ENCODE measurements at regions not wholly inside any gene's neighbourhood (a gene's known extent, or its start where the extent isn't known, plus 50 kb on each side); places are given as distances from the start of the nearest gene placed in this dataset.
"Not testable (repeated sequence)": the region's sequence is repeated elsewhere in the genome, so short reads cannot be mapped to it uniquely, and the experiment has no call there.

- DNase-seq (ENCODE audit: low read depth, low spot score): no peak
Observed at GRCh38 chr12:90611891-90612290, 343.1 kb downstream of the CCER1 start.

DNA sequence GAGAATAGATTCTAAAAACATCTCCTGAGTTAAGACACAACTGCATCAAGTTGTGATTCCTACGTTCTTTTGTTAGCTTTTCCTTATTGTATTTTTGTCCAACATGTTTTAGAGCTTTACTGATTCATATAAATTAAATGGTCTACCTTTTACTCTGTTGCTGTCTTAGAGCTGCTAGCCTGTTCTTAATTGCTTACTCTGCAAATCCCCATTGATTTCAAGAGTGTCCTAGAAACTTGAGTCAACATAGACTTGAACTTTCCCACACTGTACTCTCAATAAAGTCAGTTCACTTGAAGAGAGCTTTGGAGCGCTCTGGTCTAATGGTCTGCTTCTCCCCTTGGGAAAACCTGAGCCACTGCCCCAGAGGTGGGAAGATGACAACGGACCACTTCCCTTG, 343.9 kb downstream of the CCER1 start:
- DNase-seq (ENCODE audit: low read depth, low spot score): no peak

DNA sequence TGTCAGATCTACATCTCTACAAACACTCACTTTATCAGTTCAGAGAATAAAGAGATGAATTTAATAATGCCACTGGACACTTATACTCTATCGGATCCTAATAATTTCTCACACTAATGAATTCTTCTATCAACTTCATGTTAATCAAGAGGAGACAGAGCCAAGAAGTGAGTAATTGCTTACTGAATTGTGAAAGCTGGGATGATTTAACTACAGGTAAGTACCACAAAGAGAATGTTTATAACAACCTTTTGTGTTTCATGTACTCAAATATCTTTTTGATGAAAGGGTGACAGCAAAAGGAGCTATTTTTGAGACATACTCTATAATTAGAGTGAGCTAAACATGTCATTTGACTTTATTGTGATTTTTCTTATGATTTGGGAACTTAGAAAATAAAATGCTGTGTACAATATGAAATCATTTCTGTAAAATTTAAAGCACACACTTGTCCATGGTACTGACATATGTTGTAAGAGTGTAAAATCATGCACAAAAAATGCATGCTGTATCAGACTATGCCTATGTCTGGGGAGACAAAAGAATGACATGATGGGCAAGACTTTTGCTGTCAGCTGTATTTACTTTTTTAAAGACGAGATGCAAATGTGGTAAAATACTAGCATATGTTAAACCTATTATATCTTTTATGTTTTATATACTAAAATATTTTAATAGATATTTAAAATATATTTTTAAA, 361.2 kb downstream of the CCER1 start:
- no peak for DNase-seq (ENCODE audit: low read depth, low spot score)

- no peak for DNase-seq (ENCODE audit: low read depth, low spot score)
Observed at GRCh38 chr12:90589956-90590355, 365.0 kb downstream of the CCER1 start.

DNA sequence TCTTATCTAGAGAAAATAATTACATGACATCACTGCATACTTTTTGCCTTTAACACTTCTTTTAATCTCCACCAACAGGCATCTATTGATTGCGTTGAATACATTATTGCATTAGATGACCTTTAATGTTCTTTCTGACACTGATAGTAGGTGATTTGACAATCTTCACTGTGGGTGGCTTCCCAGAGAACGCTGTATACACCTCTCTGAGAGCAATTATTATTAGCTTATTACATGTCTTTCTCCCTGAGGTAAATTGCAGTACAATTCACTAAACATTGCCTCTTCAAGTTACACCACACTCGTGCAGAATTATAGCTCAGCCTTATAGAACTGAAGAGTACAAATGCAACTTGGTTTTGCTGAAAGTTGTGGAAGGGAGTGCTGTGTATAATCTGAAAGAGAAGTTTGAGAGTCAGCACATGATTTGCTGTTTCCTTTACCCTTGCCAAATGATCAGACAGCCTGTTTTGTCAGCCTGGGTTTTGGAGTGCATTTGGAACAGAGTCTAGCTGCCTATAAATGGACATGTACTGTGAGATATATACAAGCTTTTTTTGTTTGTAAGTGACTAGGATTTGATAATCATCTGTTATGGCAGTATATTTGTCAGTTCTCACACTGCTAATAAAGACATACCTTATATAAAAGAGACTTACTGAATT, 369.2 kb downstream of the CCER1 start:
- DNase-seq (ENCODE audit: low read depth, low spot score): no peak

- DNase-seq (ENCODE audit: low read depth, low spot score): no peak
Observed at GRCh38 chr12:90576707-90577106, 378.3 kb downstream of the CCER1 start.

GRCh38 chr12:90575995-90576394, 379.0 kb downstream of the CCER1 start:
- DNase-seq (ENCODE audit: low read depth, low spot score): no peak

DNA sequence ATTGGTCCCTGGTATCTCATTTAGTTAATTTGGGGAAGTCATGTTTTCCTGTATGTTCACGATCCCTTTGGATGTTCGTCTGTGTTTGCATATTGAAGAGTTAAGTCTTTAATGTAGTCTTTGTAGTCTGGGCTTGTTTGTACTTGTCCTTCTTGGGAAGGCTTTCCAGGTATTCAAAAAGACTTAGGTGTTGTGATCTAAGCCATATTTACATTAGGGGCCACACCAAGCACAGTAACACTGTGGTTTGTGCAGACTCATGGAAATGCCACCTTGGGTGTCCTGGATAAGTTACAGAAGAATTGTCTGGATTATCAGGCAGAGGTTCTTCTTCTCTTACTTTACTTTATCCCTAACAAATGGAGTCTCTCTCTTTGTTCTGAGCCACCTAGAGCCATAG, 380.3 kb downstream of the CCER1 start:
- no peak for DNase-seq (ENCODE audit: low read depth, low spot score)

DNA sequence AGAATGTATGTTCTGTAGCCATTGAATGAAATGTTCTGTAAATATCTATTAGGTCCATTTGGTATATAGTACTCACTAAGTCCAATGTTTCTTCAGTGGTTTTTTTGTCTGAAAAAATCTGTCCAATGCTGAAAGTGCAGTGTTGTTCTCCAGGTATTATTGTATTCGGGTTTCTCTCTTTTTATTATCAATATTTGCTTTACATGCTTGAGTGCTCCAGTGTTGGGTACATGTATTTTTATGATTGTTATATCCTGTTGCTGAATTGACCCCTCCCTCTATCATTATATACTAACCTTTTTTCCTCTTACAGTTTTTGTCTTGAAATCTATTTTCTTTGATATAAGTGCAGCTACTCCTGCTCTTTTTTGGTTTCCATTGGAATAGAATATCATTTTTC, 382.2 kb downstream of the CCER1 start:
- no peak for DNase-seq (ENCODE audit: low read depth, low spot score)

DNA sequence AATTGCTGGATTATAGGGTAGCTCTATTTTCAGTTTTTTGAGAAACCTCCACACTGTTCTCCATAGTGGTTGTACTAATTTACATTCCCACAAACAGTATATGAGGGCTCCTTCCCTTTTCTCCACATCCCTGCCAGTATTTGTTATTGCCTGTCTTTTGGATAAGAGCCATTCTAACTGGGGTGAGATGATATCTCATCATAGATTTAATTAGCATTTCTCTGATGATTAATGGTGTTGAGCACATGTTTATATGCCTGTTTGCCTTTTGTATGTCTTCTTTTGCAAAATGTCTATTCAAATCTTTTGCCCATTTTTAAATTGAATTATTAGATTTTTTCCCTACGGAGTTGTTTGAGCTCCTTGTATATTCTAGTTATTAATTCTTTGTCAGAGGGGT, 385.3 kb downstream of the CCER1 start:
- no peak for DNase-seq (ENCODE audit: low read depth, low spot score)

GRCh38 chr12:90562671-90563070, 392.3 kb downstream of the CCER1 start:
- DNase-seq (ENCODE audit: low read depth, low spot score): no peak

DNA sequence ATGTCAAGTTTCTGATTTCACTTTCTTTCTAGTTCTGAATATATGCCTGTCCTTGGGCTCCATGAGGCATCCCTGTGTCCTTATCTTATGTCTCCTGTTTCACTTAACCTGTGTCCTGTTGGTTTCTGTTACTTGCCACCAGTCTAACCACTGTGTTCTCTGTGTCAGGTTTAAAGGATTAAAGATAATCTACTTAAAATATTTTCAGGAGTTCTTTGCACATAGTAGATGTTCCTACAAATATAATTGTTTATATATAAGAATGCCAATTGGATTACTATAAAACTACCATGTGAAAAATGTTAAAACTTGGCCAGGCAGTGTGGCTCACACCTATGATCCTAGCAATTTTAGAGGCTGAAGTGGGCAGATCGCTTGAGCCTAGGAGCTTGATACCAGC, 406.4 kb downstream of the CCER1 start:
- no peak for DNase-seq (ENCODE audit: low read depth, low spot score)

- DNase-seq (ENCODE audit: low read depth, low spot score): no peak
Observed at GRCh38 chr12:90546511-90546910, 408.5 kb downstream of the CCER1 start.

DNA sequence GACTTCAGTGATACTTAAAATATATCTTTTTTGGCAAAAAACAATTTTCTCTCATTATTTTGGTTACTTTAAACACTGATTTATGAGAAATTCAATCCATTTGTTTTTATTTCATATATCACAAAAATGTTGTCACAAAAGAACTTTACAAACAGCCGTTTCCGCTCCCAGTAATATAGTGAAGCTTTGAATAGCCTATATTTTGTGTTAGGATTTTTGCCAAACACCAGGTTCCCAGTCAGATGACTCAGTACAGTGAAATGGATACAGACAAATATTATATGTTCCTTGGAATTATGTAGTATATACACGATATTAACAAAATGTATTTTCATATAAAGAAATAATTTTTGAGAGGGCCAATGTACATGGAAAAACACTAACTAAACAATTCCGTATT, 411.1 kb downstream of the CCER1 start:
- DNase-seq (ENCODE audit: low read depth, low spot score): peak; percentile 60

GRCh38 chr12:90543374-90543773, 411.6 kb downstream of the CCER1 start:
- peak; percentile 83 for DNase-seq (ENCODE audit: low read depth, low spot score)

GRCh38 chr12:90542852-90543251, 412.1 kb downstream of the CCER1 start:
- DNase-seq (ENCODE audit: low read depth, low spot score): not testable (repeated sequence)

GRCh38 chr12:90533828-90534227, 421.1 kb downstream of the CCER1 start:
- DNase-seq (ENCODE audit: low read depth, low spot score): not testable (repeated sequence)

DNA sequence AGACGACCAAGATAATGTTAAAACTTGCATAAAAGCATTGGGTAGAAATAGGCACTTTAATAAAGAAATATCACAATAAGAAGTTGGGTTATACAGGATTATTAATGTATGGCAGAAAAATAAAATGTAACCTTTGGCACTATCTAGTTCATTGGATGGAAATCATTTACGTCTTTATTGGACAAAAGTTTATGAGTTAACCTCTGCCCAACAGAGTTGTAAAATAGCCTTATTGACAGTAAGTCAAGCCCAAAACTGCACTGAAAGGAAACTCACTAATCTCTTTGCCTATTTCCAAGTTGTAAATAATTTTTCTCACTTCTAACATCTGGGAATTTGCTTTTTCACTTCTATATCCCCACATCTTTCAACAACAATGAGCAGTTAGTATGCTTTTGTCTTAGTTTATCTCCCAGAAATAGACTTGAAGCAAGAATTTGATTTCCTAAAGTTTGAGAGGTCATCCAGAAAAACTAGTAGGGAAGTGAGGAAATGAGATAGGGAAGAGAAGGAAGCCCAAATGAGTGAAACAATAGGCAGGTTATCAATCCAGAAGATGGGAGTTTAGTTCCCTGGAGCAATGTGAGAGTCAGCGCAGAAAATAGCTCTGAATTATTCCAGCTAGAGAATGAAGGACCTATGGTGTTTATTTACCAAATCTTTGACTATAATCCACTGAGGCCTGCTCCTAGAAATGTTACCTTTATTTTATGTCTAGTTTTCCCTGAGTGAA, 434.8 kb downstream of the CCER1 start:
- DNase-seq (ENCODE audit: low read depth, low spot score): no peak

GRCh38 chr12:90519285-90519684, 435.7 kb downstream of the CCER1 start:
- DNase-seq (ENCODE audit: low read depth, low spot score): no peak

DNA sequence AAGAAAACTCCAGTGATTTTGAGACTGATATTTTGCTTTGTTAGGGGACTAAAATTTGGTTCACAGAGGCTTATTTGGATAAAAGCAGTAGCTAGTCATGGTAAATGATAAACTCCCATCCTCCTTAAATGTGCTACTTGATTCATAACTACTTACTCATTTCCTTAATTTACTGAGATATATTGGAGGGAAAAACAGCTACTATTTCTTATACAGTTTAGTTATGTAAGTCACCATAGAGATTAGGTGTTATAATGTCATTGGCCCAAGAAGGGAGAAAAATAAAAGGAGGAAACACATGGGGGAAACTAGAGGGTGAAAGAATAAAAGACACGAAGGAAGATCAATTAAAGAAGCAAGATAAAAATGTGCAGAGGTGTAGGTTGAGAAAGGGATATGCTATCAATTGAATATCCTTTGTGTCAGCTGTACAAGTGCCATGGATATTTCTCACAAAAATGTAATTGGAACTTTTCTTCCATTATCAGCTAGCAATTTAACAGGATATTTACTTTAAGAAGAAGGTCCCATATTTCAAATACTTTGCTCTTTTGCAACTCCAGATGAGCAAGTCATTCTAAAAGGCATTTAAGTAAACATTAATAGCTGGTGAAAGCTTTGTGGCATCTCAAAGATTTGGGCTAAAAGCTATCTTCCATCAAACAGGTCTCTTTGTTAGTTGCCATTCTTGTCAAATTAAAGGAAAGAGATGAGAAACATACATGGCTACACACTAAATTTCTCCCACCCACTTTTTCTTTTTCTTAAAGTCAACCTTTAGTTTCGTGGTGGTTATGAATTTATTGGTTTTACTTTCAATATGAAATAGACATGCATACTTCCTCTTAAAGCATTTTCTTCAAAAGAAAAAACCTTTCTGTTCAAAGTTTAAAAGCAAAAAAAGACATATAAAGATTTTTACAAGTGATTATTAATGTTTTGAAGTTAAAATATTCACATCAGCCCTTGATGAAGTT, 439.5 kb downstream of the CCER1 start:
- peak; percentile 53 for DNase-seq (ENCODE audit: low read depth, low spot score)

DNA sequence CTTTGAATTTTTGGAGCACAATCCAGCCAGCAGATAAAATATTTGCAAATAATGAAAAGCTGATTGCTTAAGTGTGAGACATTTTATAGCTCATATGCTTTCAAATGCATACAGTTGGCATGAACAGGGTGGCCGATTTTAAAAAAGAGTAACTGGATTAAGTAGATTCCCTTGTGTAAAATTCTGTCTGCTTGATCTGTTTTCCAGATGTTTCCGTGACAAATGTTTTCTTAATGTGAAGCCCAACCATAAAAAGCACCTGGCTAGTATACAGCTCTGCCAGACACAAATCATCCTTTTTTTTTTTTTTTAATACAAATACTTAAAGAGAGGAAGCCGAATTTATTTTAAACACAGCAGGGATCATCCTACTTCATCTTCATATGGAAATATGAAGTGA, 440.7 kb downstream of the CCER1 start:
- peak; percentile 26 for DNase-seq (ENCODE audit: low read depth, low spot score)
